Activated CD4-positive, alpha-beta memory T cell treated with anti-CD3 and anti-CD28 coated beads for 36 hours (primary cell): ENCODE measurements at regions not wholly inside any gene's neighbourhood (a gene's known extent, or its start where the extent isn't known, plus 50 kb on each side); places are given as distances from the start of the nearest gene placed in this dataset.
"Not testable (repeated sequence)": the region's sequence is repeated elsewhere in the genome, so short reads cannot be mapped to it uniquely, and the experiment has no call there.

ENCODE experiments used
- CTCF ChIA-PET: fragments of 350-600 bp; sonication (Branson Sonifier 250); formaldehyde crosslinking; loops from one replicate; lab custom pipeline; 2021; ENCODE audit warnings: antibody characterized with exemption, inconsistent platforms; lab: Charles Lee
- POLR2A ChIA-PET: fragments of 350-600 bp; sonication (Branson Sonifier 250); formaldehyde crosslinking; loops from one replicate; lab custom pipeline; 2021; ENCODE audit warnings: antibody characterized with exemption; lab: Charles Lee
- DNase-seq: peaks from one replicate; pipeline ENCODE4 v3.0.0-alpha.2; 2020
- H3K27ac Mint-ChIP-seq: one replicate; pipeline ENCODE4 v1.8.0; 2021; ENCODE audit warnings: mixed read lengths
- H3K27me3 Mint-ChIP-seq: one replicate; pipeline ENCODE4 v1.8.0; 2021; ENCODE audit warnings: mixed read lengths
- H3K36me3 Mint-ChIP-seq: one replicate; pipeline ENCODE4 v1.8.0; 2021; ENCODE audit warnings: mixed read lengths
- H3K4me1 Mint-ChIP-seq: one replicate; pipeline ENCODE4 v1.8.0; 2021; ENCODE audit warnings: low read depth, mixed read lengths
- H3K4me3 Mint-ChIP-seq: one replicate; pipeline ENCODE4 v1.8.0; 2021; ENCODE audit warnings: mild to moderate bottlenecking, mixed read lengths
- H3K9me3 Mint-ChIP-seq: one replicate; pipeline ENCODE4 v1.8.0; 2021; ENCODE audit warnings: mixed read lengths
- intact Hi-C: fragments of 100-400 bp; cut with micrococcal nuclease; formaldehyde crosslinking; loops from one replicate; pipeline ENCODE4 v1.15.1; 2023

DNA sequence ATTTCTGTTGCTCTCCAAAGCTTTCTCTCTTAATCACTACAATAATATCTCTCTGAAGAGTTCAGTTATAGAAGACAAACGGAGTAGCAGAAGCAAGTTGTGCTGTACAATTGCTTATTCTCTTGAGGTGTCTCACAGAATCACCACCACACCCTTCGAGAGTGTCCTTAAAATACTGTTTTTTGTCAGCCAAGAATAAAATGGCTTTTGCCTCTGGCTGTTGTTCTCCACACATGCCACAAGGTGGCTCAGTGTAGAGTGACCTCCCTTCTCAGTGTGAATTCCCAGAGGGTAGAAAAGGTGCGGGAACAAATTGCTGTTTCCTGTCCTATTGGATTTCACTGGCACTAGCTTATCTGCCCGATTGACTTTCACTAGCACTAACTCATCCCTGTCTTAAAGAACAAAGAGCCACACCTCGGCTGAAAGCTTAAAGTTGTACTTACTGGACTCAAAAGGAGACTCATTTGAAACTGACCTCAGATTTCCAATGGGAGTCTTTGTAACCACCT, 134.2 kb upstream of the SATB1 start:
- H3K9me3 Mint-ChIP-seq: no peaks in the 10 kb centered on the region
- H3K27ac Mint-ChIP-seq: peak overlapping the region; percentile 93
- H3K27me3 Mint-ChIP-seq: no peaks in the 10 kb centered on the region
- H3K36me3 Mint-ChIP-seq: peaks cover 18% of the 10 kb centered on the region
- CTCF ChIA-PET: interaction anchor here (0.7 to 2.7 kb wide), 34 partner anchors 10 to 199 kb away, joined by 3 to 28 read pairs (median 6); no protein-coding TSS in a partner anchor
- POLR2A ChIA-PET: interaction anchor here (0.8 to 2.2 kb wide), 15 partner anchors 10 to 199 kb away, joined by 3 to 17 read pairs (median 6); no protein-coding TSS in a partner anchor
- peaks cover 80% of the 10 kb centered on the region for H3K4me1 Mint-ChIP-seq
- peak; percentile 51 for DNase-seq
- H3K4me3 Mint-ChIP-seq: peak overlapping the region; percentile 14
- intact Hi-C loops: loop anchor here (1.0 to 10.0 kb wide), 3 partner anchors 199 to 1375 kb away; partner anchors contain the start of gene EFHB

DNA sequence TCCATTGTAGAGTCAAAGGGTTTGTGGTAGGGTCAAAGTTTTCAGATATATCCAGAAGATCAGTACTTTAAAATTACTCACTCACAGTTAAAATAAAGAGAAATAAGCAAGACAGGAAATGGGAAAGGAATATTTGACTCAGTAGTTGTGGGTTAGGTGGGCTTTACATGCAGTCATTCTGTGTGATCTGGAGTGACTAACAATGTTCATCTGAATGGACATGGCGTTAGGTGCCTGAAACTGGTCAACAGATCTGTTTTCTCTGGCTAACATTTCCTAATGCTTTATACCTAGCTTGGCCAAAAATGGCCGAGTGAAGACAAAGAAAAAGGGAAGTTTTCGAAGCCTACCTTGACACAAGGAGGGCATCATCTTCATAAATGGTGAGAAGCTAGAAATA, 133.4 kb upstream of the SATB1 start:
- H3K4me3 Mint-ChIP-seq: peak overlapping the region; percentile 45
- peaks cover 82% of the 10 kb centered on the region for H3K4me1 Mint-ChIP-seq
- peak overlapping the region; percentile 93 for H3K27ac Mint-ChIP-seq

DNA sequence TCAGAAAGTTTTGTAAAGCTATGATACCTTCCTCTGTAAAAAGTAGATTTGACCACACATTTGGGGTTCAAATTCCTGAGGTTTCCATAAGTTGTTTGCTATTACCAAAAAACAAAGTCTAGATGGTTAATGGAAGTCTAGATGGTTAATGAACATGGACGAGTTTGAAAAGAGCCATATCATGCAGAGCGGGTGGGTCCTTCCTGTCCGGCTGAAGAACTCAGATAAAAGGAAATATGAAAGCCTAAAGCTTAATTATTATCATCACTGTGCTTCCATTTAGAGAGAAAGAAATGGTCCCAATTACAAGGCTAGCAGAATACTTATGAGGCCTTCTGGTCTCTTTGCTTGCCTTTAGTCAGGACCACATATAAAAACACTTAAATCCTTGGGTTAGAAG, 132.1 kb upstream of the SATB1 start:
- ChIA-PET POLR2A (interaction anchor here (0.7 to 2.3 kb wide), 12 partner anchors 76 to 1191 kb away, joined by 3 to 33 read pairs (median 6); no protein-coding TSS in a partner anchor), CTCF (interaction anchor here (1.0 to 2.3 kb wide), 3 partner anchors 88 to 184 kb away, joined by 3 to 10 read pairs (median 4); no protein-coding TSS in a partner anchor)
- no peak for DNase-seq
- H3K4me3 Mint-ChIP-seq: no peak overlapping the region
- intact Hi-C loops: loop anchor here (2.0 to 10.0 kb wide), 2 partner anchors 1378 to 1498 kb away; partner anchors contain the start of gene EFHB
- no peaks in the 10 kb centered on the region for H3K9me3 Mint-ChIP-seq
- peak overlapping the region; percentile 93 for H3K27ac Mint-ChIP-seq
- no peaks in the 10 kb centered on the region for H3K27me3 Mint-ChIP-seq
- peaks cover 71% of the 10 kb centered on the region for H3K4me1 Mint-ChIP-seq
- H3K36me3 Mint-ChIP-seq: peaks cover 11% of the 10 kb centered on the region

More for the DNA sequence above, 133.4 kb upstream of the SATB1 start:
- DNase-seq: no peak
- H3K36me3 Mint-ChIP-seq: peaks cover 18% of the 10 kb centered on the region
- ChIA-PET POLR2A (interaction anchor here (0.9 to 2.2 kb wide), 10 partner anchors 87 to 200 kb away, joined by 4 to 17 read pairs (median 10); no protein-coding TSS in a partner anchor), CTCF (interaction anchor here (1.0 to 2.7 kb wide), 18 partner anchors 11 to 200 kb away, joined by 3 to 28 read pairs (median 6); no protein-coding TSS in a partner anchor)
- intact Hi-C loops: loop anchor here (2.0 to 10.0 kb wide), 2 partner anchors 430 to 1376 kb away; partner anchors contain the start of gene EFHB
- no peaks in the 10 kb centered on the region for H3K9me3 Mint-ChIP-seq
- no peaks in the 10 kb centered on the region for H3K27me3 Mint-ChIP-seq

DNA sequence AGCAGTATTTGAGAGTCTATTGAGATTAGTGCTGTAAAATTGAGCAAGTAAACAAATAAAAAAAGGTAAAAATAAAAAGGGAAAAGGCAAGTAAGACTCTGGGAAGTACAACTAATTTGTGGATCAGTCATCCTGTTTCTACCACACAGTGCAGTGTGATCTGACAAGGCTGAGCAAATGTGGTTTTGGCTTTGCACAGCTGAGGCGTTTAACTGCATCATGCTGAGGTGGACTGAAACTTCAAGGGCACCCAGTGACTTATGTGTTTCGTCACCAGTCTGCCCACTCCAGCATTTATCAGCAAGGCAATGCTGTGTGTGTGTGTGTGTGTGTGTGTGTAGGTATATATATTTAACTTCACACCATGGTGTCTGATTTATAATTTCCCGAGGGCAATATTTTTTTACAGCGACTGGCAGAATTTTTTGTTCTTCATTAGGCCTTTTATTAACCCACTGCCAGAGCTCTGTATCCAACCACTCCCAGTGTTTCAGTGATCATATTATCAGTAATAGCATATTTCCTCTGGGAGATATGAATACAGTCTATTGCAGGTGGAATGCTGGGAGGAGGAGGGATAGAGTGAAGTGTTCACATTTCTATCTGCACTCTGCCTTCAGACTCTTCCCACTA, 131.5 kb upstream of the SATB1 start:
- Mint-ChIP-seq H3K27ac (peak overlapping the region; percentile 93), H3K9me3 (no peaks in the 10 kb centered on the region), H3K36me3 (peaks cover 11% of the 10 kb centered on the region), H3K4me3 (no peak overlapping the region), H3K27me3 (no peaks in the 10 kb centered on the region), H3K4me1 (peaks cover 65% of the 10 kb centered on the region)
- intact Hi-C loops: loop anchor here (1.0 to 10.0 kb wide), 12 partner anchors 25 to 1498 kb away; partner anchors contain the start of gene EFHB
- ChIA-PET POLR2A (interaction anchor here (0.7 to 2.3 kb wide), 17 partner anchors 75 to 1190 kb away, joined by 3 to 33 read pairs (median 7); no protein-coding TSS in a partner anchor), CTCF (interaction anchor here (1.0 to 2.3 kb wide), 6 partner anchors 89 to 201 kb away, joined by 3 to 10 read pairs (median 4); no protein-coding TSS in a partner anchor)
- DNase-seq: peak; percentile 92

DNA sequence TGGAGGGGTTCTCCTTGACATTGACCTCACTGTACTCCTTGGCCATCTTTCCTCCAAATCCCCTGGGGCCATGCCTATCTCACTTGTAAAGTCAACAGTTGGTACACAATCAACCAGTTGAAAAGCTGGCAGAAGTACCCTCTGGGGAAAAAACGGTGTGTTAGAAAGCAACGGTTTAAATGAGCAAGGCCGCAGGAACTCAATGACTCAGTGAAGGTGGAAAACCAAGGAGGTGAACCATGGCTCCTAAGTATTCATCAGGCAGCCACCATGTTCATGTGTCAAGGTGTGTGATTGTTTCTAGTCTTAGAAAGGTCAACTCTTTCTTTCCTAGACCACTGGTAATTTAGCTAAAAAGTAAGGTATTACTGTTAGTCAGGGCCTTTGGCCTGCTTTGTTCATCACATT, 130.9 kb upstream of the SATB1 start:
- H3K4me1 Mint-ChIP-seq: peaks cover 63% of the 10 kb centered on the region
- peak; percentile 70 for DNase-seq
- POLR2A ChIA-PET: interaction anchor here (0.7 to 2.3 kb wide), 14 partner anchors 87 to 185 kb away, joined by 3 to 33 read pairs (median 7); no protein-coding TSS in a partner anchor
- intact Hi-C loops: loop anchor here (1.0 to 10.0 kb wide), 12 partner anchors 25 to 1499 kb away; partner anchors contain the start of gene EFHB
- peak overlapping the region; percentile 93 for H3K27ac Mint-ChIP-seq
- H3K4me3 Mint-ChIP-seq: no peak overlapping the region
- no peaks in the 10 kb centered on the region for H3K27me3 Mint-ChIP-seq
- H3K36me3 Mint-ChIP-seq: peaks cover 11% of the 10 kb centered on the region
- CTCF ChIA-PET: interaction anchor here (1.0 to 2.3 kb wide), 5 partner anchors 90 to 202 kb away, joined by 3 to 10 read pairs (median 3); no protein-coding TSS in a partner anchor
- H3K9me3 Mint-ChIP-seq: no peaks in the 10 kb centered on the region

DNA sequence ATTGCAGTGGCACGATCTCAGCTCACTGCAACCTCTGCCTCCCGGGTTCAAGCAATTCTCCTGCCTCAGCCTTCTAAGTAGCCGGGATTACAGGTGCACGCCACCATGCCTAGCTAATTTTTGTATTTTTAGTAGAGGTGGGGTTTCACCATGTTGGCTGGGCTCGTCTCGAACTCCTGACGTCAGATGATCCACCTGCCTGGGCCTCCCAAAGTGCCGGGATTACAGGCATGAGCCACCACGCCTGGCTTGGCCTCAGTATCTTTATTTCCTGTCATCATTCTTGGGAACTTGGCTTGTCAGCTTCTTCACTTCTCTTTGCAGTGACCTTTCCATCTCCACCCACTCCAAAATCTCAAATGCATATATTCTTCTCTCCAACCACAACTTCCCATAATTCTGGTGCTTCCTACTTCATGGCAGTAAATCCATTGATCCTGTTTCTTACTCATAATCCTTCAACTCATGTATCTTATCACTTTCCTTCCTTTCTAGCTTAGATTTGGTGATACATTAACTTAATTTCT, 127.5 kb upstream of the SATB1 start:
- POLR2A ChIA-PET: interaction anchor here (0.6 kb wide), 1 partner anchor 12 kb away, joined by 3 read pairs; no protein-coding TSS in a partner anchor
- H3K27me3 Mint-ChIP-seq, DNase-seq, CTCF ChIA-PET, H3K4me3 Mint-ChIP-seq, H3K9me3 Mint-ChIP-seq, H3K27ac Mint-ChIP-seq: not testable (repeated sequence)
- H3K36me3 Mint-ChIP-seq: peaks cover 11% of the 10 kb centered on the region
- H3K4me1 Mint-ChIP-seq: peaks cover 30% of the 10 kb centered on the region
- intact Hi-C loops: loop anchor here (10.0 kb wide), 1 partner anchor 1382 kb away; the partner anchor contains the start of gene EFHB

DNA sequence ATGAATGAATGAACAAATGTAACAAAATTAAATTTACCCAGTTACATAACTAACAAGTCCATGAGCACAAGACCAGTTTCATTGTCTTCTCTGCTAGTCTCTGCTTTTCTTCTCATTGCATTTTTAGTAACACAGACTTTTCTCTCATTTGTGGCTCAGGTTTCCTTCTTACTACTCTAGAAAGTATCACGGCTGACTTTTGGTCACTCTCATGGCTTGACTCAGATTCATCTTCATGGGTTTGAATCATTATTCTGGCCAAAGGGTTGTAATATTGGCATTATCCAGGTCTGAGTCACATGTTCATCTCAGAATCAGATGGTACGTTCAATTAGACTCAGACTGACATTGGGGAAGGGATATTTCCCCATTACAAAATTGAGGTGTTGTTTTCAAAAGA, 121.5 kb upstream of the SATB1 start:
- ChIA-PET CTCF (interaction anchor here (1.7 kb wide), 1 partner anchor 212 kb away, joined by 6 read pairs; no protein-coding TSS in a partner anchor), POLR2A (interaction anchor here (0.7 kb wide), 1 partner anchor 102 kb away, joined by 4 read pairs; no protein-coding TSS in a partner anchor)
- peaks cover 5% of the 10 kb centered on the region for H3K36me3 Mint-ChIP-seq
- intact Hi-C loops: no loop called here
- no peaks in the 10 kb centered on the region for H3K27me3 Mint-ChIP-seq
- H3K27ac Mint-ChIP-seq: no peak overlapping the region
- DNase-seq: no peak
- H3K4me3 Mint-ChIP-seq: no peak overlapping the region
- H3K4me1 Mint-ChIP-seq: peaks cover 4% of the 10 kb centered on the region
- H3K9me3 Mint-ChIP-seq: peaks cover 7% of the 10 kb centered on the region

DNA sequence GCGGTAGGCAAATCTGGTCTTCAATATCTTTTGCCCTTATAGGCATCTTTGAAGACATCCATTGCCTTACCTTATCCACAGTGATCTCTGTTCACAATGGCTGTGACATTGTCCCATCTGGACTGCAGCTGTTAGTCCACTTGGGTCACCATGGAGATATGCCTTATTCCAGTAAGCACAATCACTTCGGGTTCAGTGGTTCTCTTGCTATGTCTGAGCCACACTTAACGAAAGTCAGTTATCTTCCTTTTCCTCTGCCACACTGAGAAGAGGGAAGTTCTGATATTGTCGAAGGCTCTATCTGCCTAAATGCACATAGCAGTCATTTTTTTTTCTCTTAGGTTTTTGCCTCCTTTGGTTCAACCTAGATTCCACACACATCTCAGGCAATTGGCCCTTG, 119.0 kb upstream of the SATB1 start:
- Mint-ChIP-seq H3K27me3 (no peaks in the 10 kb centered on the region), H3K4me1 (peaks cover 4% of the 10 kb centered on the region), H3K9me3 (peaks cover 7% of the 10 kb centered on the region), H3K27ac (no peak overlapping the region), H3K4me3 (no peak overlapping the region), H3K36me3 (peaks cover 5% of the 10 kb centered on the region)
- intact Hi-C loops: no loop called here
- DNase-seq: no peak
- ChIA-PET POLR2A (no interaction called here), CTCF (no interaction called here)

DNA sequence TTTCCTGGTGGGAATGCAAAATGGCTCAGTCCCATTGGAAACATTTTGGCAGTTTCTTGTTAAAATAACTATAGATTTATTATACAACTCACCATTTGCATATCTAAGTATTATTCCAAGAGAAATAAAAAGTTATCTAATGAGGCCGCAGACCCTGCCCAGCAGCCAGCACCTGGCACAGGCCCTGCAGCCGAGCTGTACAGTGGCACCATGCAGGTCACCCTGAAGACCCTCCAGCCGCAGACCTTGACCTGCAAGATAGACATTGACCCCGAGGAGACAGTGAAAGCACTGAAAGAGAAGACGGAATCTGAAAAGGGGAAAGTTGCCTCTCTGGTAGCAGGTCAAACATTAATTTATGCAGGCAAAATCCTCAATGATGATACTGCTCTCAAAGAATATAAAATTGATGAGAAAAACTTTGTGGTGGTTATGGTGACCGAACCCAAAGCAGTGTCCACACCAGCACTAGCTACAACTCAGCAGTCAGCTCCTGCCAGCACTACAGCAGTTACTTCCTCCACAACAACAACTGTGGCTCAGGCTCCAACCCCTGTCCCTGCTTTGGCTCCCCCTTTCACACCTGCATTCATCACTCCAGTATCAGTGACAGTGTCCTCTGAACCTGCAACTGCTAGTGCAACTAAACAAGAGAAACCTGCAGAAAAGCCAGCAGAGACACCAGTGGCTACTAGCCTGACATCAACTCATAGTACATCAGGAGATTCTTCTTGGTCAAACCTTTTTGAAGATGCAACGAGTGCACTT, 113.5 kb upstream of the SATB1 start:
- Mint-ChIP-seq H3K27ac (no peak overlapping the region), H3K4me1 (no peaks in the 10 kb centered on the region), H3K9me3 (no peaks in the 10 kb centered on the region), H3K27me3 (no peaks in the 10 kb centered on the region), H3K4me3 (no peak overlapping the region), H3K36me3 (no peaks in the 10 kb centered on the region)
- DNase-seq: no peak
- ChIA-PET CTCF (no interaction called here), POLR2A (no interaction called here)
- intact Hi-C loops: no loop called here

DNA sequence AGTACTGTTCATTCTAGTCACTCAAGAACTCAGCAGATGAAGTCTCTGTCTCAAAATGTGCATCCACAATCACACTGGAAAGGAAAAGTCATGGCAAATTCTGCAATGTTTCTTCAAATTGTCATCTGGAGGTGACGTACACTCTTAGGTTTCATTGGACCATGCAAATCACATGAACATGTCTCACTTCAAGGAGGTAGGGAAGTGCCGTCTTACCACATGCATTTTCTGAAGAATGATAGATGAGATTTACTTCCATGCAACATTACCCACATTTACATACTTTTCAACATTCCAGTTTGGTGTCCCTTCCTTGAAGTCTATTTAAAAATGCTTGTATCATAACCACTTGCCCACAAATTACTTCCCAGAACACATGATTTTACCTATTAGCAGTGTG, 107.9 kb upstream of the SATB1 start:
- no peaks in the 10 kb centered on the region for H3K9me3 Mint-ChIP-seq
- ChIA-PET CTCF (no interaction called here), POLR2A (no interaction called here)
- intact Hi-C loops: no loop called here
- H3K27me3 Mint-ChIP-seq: no peaks in the 10 kb centered on the region
- no peak overlapping the region for H3K27ac Mint-ChIP-seq
- no peak overlapping the region for H3K4me3 Mint-ChIP-seq
- no peak for DNase-seq
- peaks cover 14% of the 10 kb centered on the region for H3K4me1 Mint-ChIP-seq
- H3K36me3 Mint-ChIP-seq: peaks cover 11% of the 10 kb centered on the region

DNA sequence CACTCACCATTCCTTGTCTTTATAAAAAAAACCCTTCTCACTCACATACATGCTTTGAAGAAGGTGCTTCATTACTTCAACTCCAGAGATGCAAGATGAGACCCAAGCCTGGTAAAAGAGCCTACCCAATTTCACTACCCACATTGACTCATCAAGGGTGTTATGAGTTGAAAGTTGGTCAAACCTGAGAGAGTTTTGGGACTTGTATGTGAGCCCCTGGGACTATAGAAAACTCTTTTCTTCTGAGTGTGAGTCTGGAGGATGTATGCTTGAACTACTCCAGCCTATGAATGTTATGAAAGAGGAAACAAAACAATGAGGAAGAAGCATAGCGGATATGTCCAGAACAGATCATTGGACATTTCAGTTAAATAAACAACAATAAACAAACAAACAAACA, 106.5 kb upstream of the SATB1 start:
- Mint-ChIP-seq H3K27me3 (no peaks in the 10 kb centered on the region), H3K4me3 (no peak overlapping the region), H3K4me1 (peaks cover 17% of the 10 kb centered on the region), H3K27ac (no peak overlapping the region), H3K9me3 (no peaks in the 10 kb centered on the region), H3K36me3 (peaks cover 18% of the 10 kb centered on the region)
- POLR2A ChIA-PET: no interaction called here
- CTCF ChIA-PET: no interaction called here
- intact Hi-C loops: loop anchor here (1.0 kb wide), 2 partner anchors 25 to 31 kb away; no protein-coding TSS in a partner anchor
- peak; percentile 9 for DNase-seq
